ENCODE measurements at regions not wholly inside any gene's neighbourhood (a gene's known extent, or its start where the extent isn't known, plus 50 kb on each side); places are given as distances from the start of the nearest gene placed in this dataset.

DNA sequence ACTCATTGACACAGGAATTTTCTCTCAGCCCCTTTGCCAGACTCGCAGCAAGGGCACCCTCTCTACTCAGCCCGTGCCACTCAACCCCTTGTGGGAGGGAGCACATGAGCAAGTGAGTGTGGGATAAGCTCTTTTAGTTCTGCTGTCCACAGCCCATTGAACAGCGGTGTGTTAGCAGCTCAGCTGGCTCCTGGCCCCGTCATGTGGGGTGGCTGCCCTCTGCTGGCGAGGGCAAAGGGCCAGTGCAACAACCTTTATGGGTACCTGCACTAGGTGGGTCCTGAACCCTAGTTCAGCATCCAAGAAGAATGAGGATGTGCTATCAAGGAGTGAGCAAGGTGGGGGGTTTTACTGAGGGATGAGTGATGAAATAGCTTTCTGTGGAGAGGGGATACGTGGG is 85.0 kb upstream of the ZNF81 start:
- no peaks in the 10 kb centered on the region for H4K20me1 ChIP-seq (ENCODE audit: insufficient read depth)
- no peak overlapping the region for H2AFZ ChIP-seq (ENCODE audit: low read depth)

DNA sequence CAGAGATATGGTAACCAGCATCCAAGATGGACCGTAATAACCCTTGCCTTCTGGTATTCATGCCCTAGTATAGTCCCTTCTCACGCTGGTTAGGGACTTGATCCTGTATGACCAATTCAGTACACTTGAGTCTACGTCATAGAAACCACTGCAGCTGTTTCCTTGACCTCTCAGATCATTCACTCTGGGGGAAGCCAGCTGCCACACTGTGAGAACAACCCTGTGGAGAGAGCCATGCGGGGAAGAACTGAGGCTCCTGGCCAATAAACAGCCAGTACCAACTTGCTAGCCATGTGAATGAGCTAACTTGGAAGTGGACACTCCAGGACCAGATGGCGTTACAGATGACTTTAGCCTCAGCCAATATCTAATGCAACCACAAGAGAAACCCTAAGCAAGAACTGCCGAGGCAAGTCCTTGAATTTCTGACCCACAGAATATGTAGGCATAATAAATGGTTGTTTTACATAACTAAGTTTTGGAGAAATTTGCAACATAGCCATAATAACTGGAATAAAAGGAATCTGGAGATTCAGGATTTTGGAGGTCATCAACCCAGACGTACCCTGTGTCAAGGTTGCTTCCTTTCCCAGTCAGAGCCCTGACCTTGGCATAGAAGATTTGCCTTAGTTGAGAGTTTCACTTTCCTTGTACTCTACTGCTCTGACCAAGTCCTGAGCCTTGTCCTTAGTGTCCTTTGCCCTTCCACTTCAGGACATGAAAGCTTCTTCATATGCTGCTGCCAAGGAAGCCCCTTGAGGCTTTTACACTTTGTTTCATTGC is 87.3 kb upstream of the ZNF81 start:
- TF ChIP-seq, protein P1, sequence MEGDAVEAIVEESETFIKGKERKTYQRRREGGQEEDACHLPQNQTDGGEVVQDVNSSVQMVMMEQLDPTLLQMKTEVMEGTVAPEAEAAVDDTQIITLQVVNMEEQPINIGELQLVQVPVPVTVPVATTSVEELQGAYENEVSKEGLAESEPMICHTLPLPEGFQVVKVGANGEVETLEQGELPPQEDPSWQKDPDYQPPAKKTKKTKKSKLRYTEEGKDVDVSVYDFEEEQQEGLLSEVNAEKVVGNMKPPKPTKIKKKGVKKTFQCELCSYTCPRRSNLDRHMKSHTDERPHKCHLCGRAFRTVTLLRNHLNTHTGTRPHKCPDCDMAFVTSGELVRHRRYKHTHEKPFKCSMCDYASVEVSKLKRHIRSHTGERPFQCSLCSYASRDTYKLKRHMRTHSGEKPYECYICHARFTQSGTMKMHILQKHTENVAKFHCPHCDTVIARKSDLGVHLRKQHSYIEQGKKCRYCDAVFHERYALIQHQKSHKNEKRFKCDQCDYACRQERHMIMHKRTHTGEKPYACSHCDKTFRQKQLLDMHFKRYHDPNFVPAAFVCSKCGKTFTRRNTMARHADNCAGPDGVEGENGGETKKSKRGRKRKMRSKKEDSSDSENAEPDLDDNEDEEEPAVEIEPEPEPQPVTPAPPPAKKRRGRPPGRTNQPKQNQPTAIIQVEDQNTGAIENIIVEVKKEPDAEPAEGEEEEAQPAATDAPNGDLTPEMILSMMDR (conservative IDR thresholded peaks at IDR 0.05; ENCODE audit: low read depth, low read length): no peak
- no peak overlapping the region for H3K4me2 ChIP-seq
- H3K4me3 ChIP-seq (IDR thresholded peaks at IDR 0.05; ENCODE audit: insufficient read depth, low read depth, low read length): no peak overlapping the region
- no peak overlapping the region for H3K27ac ChIP-seq
- no peak overlapping the region for H3K9ac ChIP-seq
- no peaks in the 10 kb centered on the region for H3K27me3 ChIP-seq (ENCODE audit: insufficient read depth, low read depth)
- no peaks in the 10 kb centered on the region for H3K4me1 ChIP-seq (ENCODE audit: low read depth, poor library complexity, severe bottlenecking)
- no peaks in the 10 kb centered on the region for H4K20me1 ChIP-seq (ENCODE audit: insufficient read depth)
- H3K79me2 ChIP-seq (ENCODE audit: insufficient read depth, low read depth): no peaks in the 10 kb centered on the region
- H3K36me3 ChIP-seq (ENCODE audit: insufficient read depth): no peaks in the 10 kb centered on the region
- no peak overlapping the region for H2AFZ ChIP-seq (ENCODE audit: low read depth)

More for the DNA sequence above, 85.0 kb upstream of the ZNF81 start:
- no peaks in the 10 kb centered on the region for H3K4me1 ChIP-seq (ENCODE audit: low read depth, poor library complexity, severe bottlenecking)
- TF ChIP-seq, protein P1 (conservative IDR thresholded peaks at IDR 0.05; ENCODE audit: low read depth, low read length): peak; percentile 52
- no peak overlapping the region for H3K27ac ChIP-seq
- no peak overlapping the region for H3K4me2 ChIP-seq
- H3K4me3 ChIP-seq (IDR thresholded peaks at IDR 0.05; ENCODE audit: insufficient read depth, low read depth, low read length): no peak overlapping the region
- no peaks in the 10 kb centered on the region for H3K36me3 ChIP-seq (ENCODE audit: insufficient read depth)
- no peaks in the 10 kb centered on the region for H3K79me2 ChIP-seq (ENCODE audit: insufficient read depth, low read depth)
- no peak overlapping the region for H3K9ac ChIP-seq
- no peaks in the 10 kb centered on the region for H3K27me3 ChIP-seq (ENCODE audit: insufficient read depth, low read depth)

DNA sequence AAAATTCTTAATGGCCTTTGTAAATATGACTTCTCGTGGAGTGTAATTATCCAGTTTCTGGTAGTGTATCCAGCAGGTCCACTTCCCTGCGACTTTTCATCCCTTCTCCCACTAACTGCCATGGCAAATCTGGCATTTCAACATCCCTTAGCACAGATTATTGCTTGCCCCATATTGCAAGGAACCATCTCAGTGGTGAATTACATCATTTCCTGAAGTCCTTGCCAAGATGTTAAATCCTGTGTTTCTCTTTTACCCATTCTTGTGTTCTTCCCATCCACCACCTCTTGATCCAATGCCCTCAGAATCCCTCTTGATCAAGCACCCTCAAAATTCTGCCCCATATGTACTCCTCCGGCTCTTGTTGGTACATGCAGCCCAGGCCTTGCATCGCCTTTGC is 88.1 kb upstream of the ZNF81 start:
- H3K4me3 ChIP-seq (IDR thresholded peaks at IDR 0.05; ENCODE audit: insufficient read depth, low read depth, low read length): no peak overlapping the region
- H4K20me1 ChIP-seq (ENCODE audit: insufficient read depth): no peaks in the 10 kb centered on the region
- no peaks in the 10 kb centered on the region for H3K79me2 ChIP-seq (ENCODE audit: insufficient read depth, low read depth)
- TF ChIP-seq, protein P1 (conservative IDR thresholded peaks at IDR 0.05; ENCODE audit: low read depth, low read length): no peak
- H3K36me3 ChIP-seq (ENCODE audit: insufficient read depth): no peaks in the 10 kb centered on the region
- no peak overlapping the region for H2AFZ ChIP-seq (ENCODE audit: low read depth)
- no peaks in the 10 kb centered on the region for H3K4me1 ChIP-seq (ENCODE audit: low read depth, poor library complexity, severe bottlenecking)
- no peak overlapping the region for H3K9ac ChIP-seq
- H3K27ac ChIP-seq: no peak overlapping the region
- H3K4me2 ChIP-seq: no peak overlapping the region
- H3K27me3 ChIP-seq (ENCODE audit: insufficient read depth, low read depth): no peaks in the 10 kb centered on the region

DNA sequence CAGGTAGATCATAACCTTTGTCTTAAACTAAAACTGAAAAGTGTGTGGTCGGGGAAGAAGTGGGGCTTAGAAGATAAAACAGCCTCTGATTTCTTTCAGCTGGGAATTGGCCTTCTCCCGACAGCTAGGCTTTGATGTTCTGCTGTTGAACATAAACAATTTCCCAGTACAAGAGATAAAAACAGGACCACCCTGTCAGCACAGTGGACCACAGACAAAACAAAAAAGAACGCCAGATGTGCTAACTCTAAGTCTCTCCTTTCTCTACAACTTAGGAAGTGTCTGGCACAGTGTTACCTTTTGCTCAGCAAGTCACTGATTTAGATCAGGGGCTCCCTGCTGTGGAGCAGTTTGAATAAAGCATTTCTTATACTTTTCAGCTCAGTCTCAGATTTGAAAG is 87.5 kb upstream of the UXT start:
- H3K36me3 ChIP-seq (ENCODE audit: insufficient read depth): no peaks in the 10 kb centered on the region
- H3K4me2 ChIP-seq: no peak overlapping the region
- no peaks in the 10 kb centered on the region for H3K4me1 ChIP-seq (ENCODE audit: low read depth, poor library complexity, severe bottlenecking)
- H2AFZ ChIP-seq (ENCODE audit: low read depth): no peak overlapping the region
- no peaks in the 10 kb centered on the region for H3K27me3 ChIP-seq (ENCODE audit: insufficient read depth, low read depth)
- TF ChIP-seq, protein P1 (conservative IDR thresholded peaks at IDR 0.05; ENCODE audit: low read depth, low read length): no peak
- no peaks in the 10 kb centered on the region for H4K20me1 ChIP-seq (ENCODE audit: insufficient read depth)
- no peak overlapping the region for H3K9ac ChIP-seq
- no peak overlapping the region for H3K4me3 ChIP-seq (IDR thresholded peaks at IDR 0.05; ENCODE audit: insufficient read depth, low read depth, low read length)
- H3K79me2 ChIP-seq (ENCODE audit: insufficient read depth, low read depth): no peaks in the 10 kb centered on the region
- H3K27ac ChIP-seq: no peak overlapping the region
